ENCODE measurements at regions not wholly inside any gene's neighbourhood (a gene's known extent, or its start where the extent isn't known, plus 50 kb on each side); places are given as distances from the start of the nearest gene placed in this dataset.

DNA sequence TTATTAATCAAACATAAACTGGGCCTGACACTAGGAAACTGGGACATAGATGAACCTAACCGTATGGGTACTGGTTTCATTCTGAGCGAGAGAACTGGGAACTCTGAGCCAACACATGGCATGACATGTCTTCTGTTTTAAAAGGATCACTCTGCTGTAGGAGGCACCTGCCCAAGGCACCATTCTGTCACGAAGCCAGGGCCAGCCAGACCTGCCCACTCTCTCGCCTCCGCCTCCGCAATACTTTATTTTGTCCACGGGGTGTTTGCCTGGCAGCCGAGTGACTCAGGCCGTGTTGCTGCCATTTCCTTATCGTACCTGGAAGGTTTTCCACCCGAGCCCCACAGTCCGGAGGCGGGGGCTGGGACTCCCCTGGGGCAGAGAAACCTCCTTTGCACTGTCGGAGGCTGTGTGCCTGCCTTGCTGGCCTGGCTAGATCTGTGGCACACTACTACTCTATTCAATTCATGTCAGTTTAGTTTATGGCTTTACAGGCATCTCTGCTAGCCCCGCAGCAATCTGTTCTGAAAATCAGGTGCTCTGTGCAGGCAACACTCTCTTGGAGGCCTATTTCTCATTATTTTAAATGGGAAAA lies 120.4 kb upstream of the ACKR3 start:
- no peaks in the 10 kb centered on the region for H3K27me3 ChIP-seq (replicated peaks in 1 of 4; ENCODE audit: control extremely low read depth in 1 of 4, control insufficient read depth in 3 of 4, insufficient read depth in 4 of 4, low read length in 3 of 4)
- no peaks in the 10 kb centered on the region for H3K9me3 ChIP-seq (ENCODE audit: control extremely low read depth in 1 of 3, control insufficient read depth in 2 of 3, insufficient read depth in 1 of 3, low read length in 2 of 3)
- H3K4me3 Mint-ChIP-seq, result no peak overlapping the region
- TF ChIP-seq EZH2 (IDR thresholded peaks at IDR 0.05; ENCODE audit: borderline replicate concordance, insufficient read depth, low read depth, low read length, poor library complexity, severe bottlenecking) (no peak), CTCF (IDR thresholded peaks at IDR 0.05) (no peak)
- CTCF ChIA-PET, result interaction anchor here (0.6 kb wide), 1 partner anchor 678 kb away, joined by 3 read pairs; no protein-coding TSS in a partner anchor
- H3K36me3 ChIP-seq (replicated peaks in 1 of 2; ENCODE audit: control extremely low read depth in 1 of 2, control insufficient read depth in 1 of 2, extremely low read depth in 1 of 2, insufficient read depth in 2 of 2, low read length in 1 of 2), result no peaks in the 10 kb centered on the region
- ATAC-seq (ENCODE audit: low read depth) (no peak), DNase-seq (no peak)
- 78% methylated on average over 15 of the region's 15 CpGs for WGBS (ENCODE audit: insufficient coverage)
- no peaks in the 10 kb centered on the region for H3K4me1 ChIP-seq (ENCODE audit: control insufficient read depth in 2 of 2, insufficient read depth in 2 of 2, low read length in 2 of 2)
- peaks cover 23% of the 10 kb centered on the region for H3K27me3 Mint-ChIP-seq
- no peaks in the 10 kb centered on the region for H4K20me1 ChIP-seq (ENCODE audit: control insufficient read depth, insufficient read depth, low read length, poor library complexity, severe bottlenecking)
- H2AFZ ChIP-seq (ENCODE audit: insufficient read depth, low read depth, low read length, poor library complexity, severe bottlenecking), result no peak overlapping the region
- H3K4me3 ChIP-seq (ENCODE audit: control extremely low read depth in 1 of 5, extremely low read depth in 1 of 5, insufficient read depth in 1 of 5, low read depth in 2 of 5, low read length in 4 of 5), result no peak overlapping the region
- H3K9ac ChIP-seq (ENCODE audit: low read length), result no peak overlapping the region
- POLR2A ChIA-PET, result no interaction called here
- H3K4me1 Mint-ChIP-seq, result no peaks in the 10 kb centered on the region
- no peak overlapping the region for H3K27ac Mint-ChIP-seq
- no peak overlapping the region for H3K4me2 ChIP-seq (replicated peaks; ENCODE audit: low read depth, low read length, poor library complexity, severe bottlenecking)
- no peak overlapping the region for H3K27ac ChIP-seq (ENCODE audit: low read length in 2 of 2)
- intact Hi-C loops (cut with micrococcal nuclease), result no loop called here
- no peaks in the 10 kb centered on the region for H3K79me2 ChIP-seq (ENCODE audit: control insufficient read depth, insufficient read depth, low read length)
- H3K9me3 Mint-ChIP-seq (ENCODE audit: insufficient read depth), result no peaks in the 10 kb centered on the region

DNA sequence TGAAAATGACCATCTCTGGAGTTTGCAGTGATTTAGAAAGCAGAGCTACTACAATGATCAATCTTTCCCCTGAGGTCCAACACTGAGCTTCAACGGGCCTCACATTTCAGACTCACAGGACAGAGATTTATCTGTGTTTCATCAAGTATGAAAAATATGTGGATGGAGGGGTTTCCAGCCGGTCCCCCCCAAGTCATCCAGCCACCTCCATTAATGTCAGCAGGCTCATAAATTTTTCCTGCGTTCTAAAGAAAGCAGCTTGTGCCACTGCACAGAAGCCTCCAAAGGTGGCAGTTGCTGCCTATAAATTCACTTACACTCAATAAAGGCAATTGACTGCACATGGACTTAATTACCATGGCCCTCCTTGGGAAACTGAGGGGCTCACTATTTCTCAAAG lies 117.4 kb upstream of the ACKR3 start:
- POLR2A ChIA-PET, result no interaction called here
- no peak for ATAC-seq (ENCODE audit: low read depth)
- intact Hi-C loops (cut with micrococcal nuclease), result no loop called here

More for the DNA sequence above, 117.4 kb upstream of the ACKR3 start:
- no CpG with 5 or more reads among the region's 3 CpGs for WGBS (ENCODE audit: insufficient coverage)
- H4K20me1 ChIP-seq (ENCODE audit: control insufficient read depth, insufficient read depth, low read length, poor library complexity, severe bottlenecking), result no peaks in the 10 kb centered on the region
- Mint-ChIP-seq H3K27me3 (peaks cover 20% of the 10 kb centered on the region), H3K9me3 (ENCODE audit: insufficient read depth) (peaks cover 2% of the 10 kb centered on the region), H3K27ac (no peak overlapping the region), H3K4me3 (no peak overlapping the region), H3K4me1 (no peaks in the 10 kb centered on the region)
- no peak overlapping the region for H3K4me2 ChIP-seq (replicated peaks; ENCODE audit: low read depth, low read length, poor library complexity, severe bottlenecking)
- H2AFZ ChIP-seq (ENCODE audit: insufficient read depth, low read depth, low read length, poor library complexity, severe bottlenecking), result no peak overlapping the region
- no peak overlapping the region for H3K9ac ChIP-seq (ENCODE audit: low read length)
- H3K36me3 ChIP-seq (replicated peaks in 1 of 2; ENCODE audit: control extremely low read depth in 1 of 2, control insufficient read depth in 1 of 2, extremely low read depth in 1 of 2, insufficient read depth in 2 of 2, low read length in 1 of 2), result no peaks in the 10 kb centered on the region
- no peak overlapping the region for H3K27ac ChIP-seq (ENCODE audit: low read length in 2 of 2)
- H3K79me2 ChIP-seq (ENCODE audit: control insufficient read depth, insufficient read depth, low read length), result no peaks in the 10 kb centered on the region
- H3K4me1 ChIP-seq (ENCODE audit: control insufficient read depth in 2 of 2, insufficient read depth in 2 of 2, low read length in 2 of 2), result no peaks in the 10 kb centered on the region
- H3K9me3 ChIP-seq (ENCODE audit: control extremely low read depth in 1 of 3, control insufficient read depth in 2 of 3, insufficient read depth in 1 of 3, low read length in 2 of 3), result no peaks in the 10 kb centered on the region
- no peak for TF ChIP-seq EZH2 (IDR thresholded peaks at IDR 0.05; ENCODE audit: borderline replicate concordance, insufficient read depth, low read depth, low read length, poor library complexity, severe bottlenecking)
- TF ChIP-seq CTCF (IDR thresholded peaks at IDR 0.05), result no peak
- H3K4me3 ChIP-seq (ENCODE audit: control extremely low read depth in 1 of 5, extremely low read depth in 1 of 5, insufficient read depth in 1 of 5, low read depth in 2 of 5, low read length in 4 of 5), result no peak overlapping the region
- CTCF ChIA-PET, result interaction anchor here (1.2 to 1.9 kb wide), 2 partner anchors 61 to 117 kb away, joined by 5 to 7 read pairs; partner anchors contain the start of gene ACKR3
- DNase-seq, result no peak
- H3K27me3 ChIP-seq (replicated peaks in 1 of 4; ENCODE audit: control extremely low read depth in 1 of 4, control insufficient read depth in 3 of 4, insufficient read depth in 4 of 4, low read length in 3 of 4), result no peaks in the 10 kb centered on the region

All from B cell (primary cell).